ENCODE measurements at regions not wholly inside any gene's neighbourhood (a gene's known extent, or its start where the extent isn't known, plus 50 kb on each side); places are given as distances from the start of the nearest gene placed in this dataset.

GRCh38 chr13:89967701-89968100, 1379.8 kb upstream of the MIR17HG start:
- H3K36me3 Mint-ChIP-seq, result no peaks in the 10 kb centered on the region
- no peak overlapping the region for H3K27ac Mint-ChIP-seq
- ATAC-seq, result no peak
- WGBS (ENCODE audit: insufficient coverage), result 87% methylated on average over 2 of the region's 2 CpGs
- H3K4me3 ChIP-seq (ENCODE audit: low read length), result no peak overlapping the region
- no peak overlapping the region for H3K27ac ChIP-seq (ENCODE audit: low read length)
- intact Hi-C loops (cut with micrococcal nuclease), result no loop called here
- H3K4me3 Mint-ChIP-seq, result no peak overlapping the region
- H3K4me1 ChIP-seq (ENCODE audit: control insufficient read depth, insufficient read depth, low read length), result no peaks in the 10 kb centered on the region
- peaks cover 14 to 17% of the 10 kb centered on the region in 2 donors for H3K9me3 Mint-ChIP-seq
- H3K9me3 ChIP-seq (ENCODE audit: control insufficient read depth, insufficient read depth, low read length), result no peaks in the 10 kb centered on the region
- TF ChIP-seq CTCF (IDR thresholded peaks at IDR 0.05), result no peak
- no peak for DNase-seq
- H3K27me3 ChIP-seq (ENCODE audit: control insufficient read depth, insufficient read depth, low read length), result no peaks in the 10 kb centered on the region
- no peaks in the 10 kb centered on the region for H3K4me1 Mint-ChIP-seq
- no peaks in the 10 kb centered on the region for H3K27me3 Mint-ChIP-seq (ENCODE audit: low read depth in 2 of 2)
- no peaks in the 10 kb centered on the region for H3K36me3 ChIP-seq (ENCODE audit: control insufficient read depth, insufficient read depth, low read length)

GRCh38 chr13:89968470-89968869, 1379.0 kb upstream of the MIR17HG start:
- Mint-ChIP-seq H3K4me3 (no peak overlapping the region), H3K27ac (no peak overlapping the region), H3K27me3 (ENCODE audit: low read depth in 2 of 2) (no peaks in the 10 kb centered on the region), H3K36me3 (no peaks in the 10 kb centered on the region), H3K4me1 (no peaks in the 10 kb centered on the region), H3K9me3 (peaks cover 14 to 17% of the 10 kb centered on the region in 2 donors)
- no peak for ATAC-seq
- DNase-seq, result no peak
- 0% methylated on average over 1 of the region's 2 CpGs for WGBS (ENCODE audit: insufficient coverage)
- intact Hi-C loops (cut with micrococcal nuclease), result no loop called here
- no peaks in the 10 kb centered on the region for H3K27me3 ChIP-seq (ENCODE audit: control insufficient read depth, insufficient read depth, low read length)
- no peaks in the 10 kb centered on the region for H3K36me3 ChIP-seq (ENCODE audit: control insufficient read depth, insufficient read depth, low read length)
- no peak overlapping the region for H3K4me3 ChIP-seq (ENCODE audit: low read length)
- H3K9me3 ChIP-seq (ENCODE audit: control insufficient read depth, insufficient read depth, low read length), result no peaks in the 10 kb centered on the region
- no peaks in the 10 kb centered on the region for H3K4me1 ChIP-seq (ENCODE audit: control insufficient read depth, insufficient read depth, low read length)
- H3K27ac ChIP-seq (ENCODE audit: low read length), result no peak overlapping the region
- no peak for TF ChIP-seq CTCF (IDR thresholded peaks at IDR 0.05)

GRCh38 chr13:89970353-89970709, 1377.2 kb upstream of the MIR17HG start:
- H3K4me1 ChIP-seq (ENCODE audit: control insufficient read depth, insufficient read depth, low read length), result no peaks in the 10 kb centered on the region
- no peak overlapping the region for H3K27ac Mint-ChIP-seq
- H3K27ac ChIP-seq (ENCODE audit: low read length), result no peak overlapping the region
- no peak overlapping the region for H3K4me3 ChIP-seq (ENCODE audit: low read length)
- DNase-seq (no peak), ATAC-seq (no peak)
- no peaks in the 10 kb centered on the region for H3K4me1 Mint-ChIP-seq
- TF ChIP-seq CTCF (IDR thresholded peaks at IDR 0.05), result no peak
- H3K27me3 ChIP-seq (ENCODE audit: control insufficient read depth, insufficient read depth, low read length), result no peaks in the 10 kb centered on the region
- no peaks in the 10 kb centered on the region for H3K36me3 Mint-ChIP-seq
- H3K9me3 Mint-ChIP-seq, result peaks cover 11 to 12% of the 10 kb centered on the region in 2 donors
- no peaks in the 10 kb centered on the region for H3K27me3 Mint-ChIP-seq (ENCODE audit: low read depth in 2 of 2)
- intact Hi-C loops (cut with micrococcal nuclease), result no loop called here
- no peak overlapping the region for H3K4me3 Mint-ChIP-seq
- H3K9me3 ChIP-seq (ENCODE audit: control insufficient read depth, insufficient read depth, low read length), result no peaks in the 10 kb centered on the region
- no CpG with 5 or more reads among the region's 1 CpG for WGBS (ENCODE audit: insufficient coverage)
- no peaks in the 10 kb centered on the region for H3K36me3 ChIP-seq (ENCODE audit: control insufficient read depth, insufficient read depth, low read length)

GRCh38 chr13:89977203-89977602, 1370.3 kb upstream of the MIR17HG start:
- Mint-ChIP-seq H3K36me3 (no peaks in the 10 kb centered on the region), H3K4me1 (no peaks in the 10 kb centered on the region), H3K4me3 (no peak overlapping the region), H3K9me3 (peaks cover 0 to 3% of the 10 kb centered on the region in 2 donors), H3K27ac (no peak overlapping the region), H3K27me3 (ENCODE audit: low read depth in 2 of 2) (no peaks in the 10 kb centered on the region)
- no peak for TF ChIP-seq CTCF (IDR thresholded peaks at IDR 0.05)
- intact Hi-C loops (cut with micrococcal nuclease), result no loop called here
- no peaks in the 10 kb centered on the region for H3K4me1 ChIP-seq (ENCODE audit: control insufficient read depth, insufficient read depth, low read length)
- no peak for ATAC-seq
- DNase-seq, result no peak
- H3K9me3 ChIP-seq (ENCODE audit: control insufficient read depth, insufficient read depth, low read length), result no peaks in the 10 kb centered on the region
- H3K27me3 ChIP-seq (ENCODE audit: control insufficient read depth, insufficient read depth, low read length), result no peaks in the 10 kb centered on the region
- no peak overlapping the region for H3K27ac ChIP-seq (ENCODE audit: low read length)
- H3K36me3 ChIP-seq (ENCODE audit: control insufficient read depth, insufficient read depth, low read length), result no peaks in the 10 kb centered on the region
- H3K4me3 ChIP-seq (ENCODE audit: low read length), result no peak overlapping the region
- 83% methylated on average over 2 of the region's 3 CpGs for WGBS (ENCODE audit: insufficient coverage)
